Transverse colon (tissue), 4 donors: ENCODE measurements at regions not wholly inside any gene's neighbourhood (a gene's known extent, or its start where the extent isn't known, plus 50 kb on each side); places are given as distances from the start of the nearest gene placed in this dataset.
"Not testable (repeated sequence)": the region's sequence is repeated elsewhere in the genome, so short reads cannot be mapped to it uniquely, and the experiment has no call there.

ENCODE experiments used
- DNase-seq: peaks from one replicate; pipeline ENCODE4 v3.0.0-alpha.2; 2019
- H3K27ac ChIP-seq, 4 donors: fragments of 200-600 bp; sonication (generic); 2 replicates each; pipeline ENCODE4 v1.5.1; 2016 to 2018; ENCODE audit warnings: inconsistent platforms in 4 of 4
- H3K27me3 ChIP-seq: fragments of 200-600 bp; sonication (generic); 2 replicates; pipeline ENCODE4 v1.5.1; 2017; ENCODE audit warnings: inconsistent platforms
- H3K36me3 ChIP-seq, 4 donors: fragments of 200-600 bp; sonication (generic); 2 replicates each; pipeline ENCODE4 v1.5.1; 2017 to 2019; ENCODE audit warnings: inconsistent platforms in 4 of 4
- H3K4me1 ChIP-seq, 4 donors: fragments of 200-600 bp; sonication (generic); 2 replicates each; pipeline ENCODE4 v1.5.1; 2017 to 2020; ENCODE audit warnings: inconsistent platforms in 4 of 4
- H3K4me3 ChIP-seq, 4 donors: fragments of 200-600 bp; sonication (generic); 1 replicate in 1 of 4; 2 replicates in 3 of 4; pipeline versions ENCODE4 v1.5.1 to v1.6.1; 2017 to 2019; ENCODE audit warnings: inconsistent platforms in 4 of 4
- H3K9me3 ChIP-seq, 2 donors: fragments of 200-600 bp; sonication (generic); 2 replicates each; pipeline ENCODE4 v1.5.1; 2017 to 2019; ENCODE audit warnings: inconsistent platforms in 2 of 2
- CTCF ChIP-seq, 5 experiments: fragments of 200-600 bp in 3 of 5; fragments of 450-650 bp in 2 of 5; sonication (generic) in 3 of 5; IDR thresholded peaks; 1 replicate in 2 of 5; 2 replicates in 3 of 5; pipeline ENCODE4 v1.5.1; 2016 to 2017; ENCODE audit warnings: antibody characterized with exemption in 5 of 5, inconsistent platforms in 3 of 5, mild to moderate bottlenecking in 2 of 5, moderate library complexity in 1 of 5
- EP300 ChIP-seq: sonication (generic); formaldehyde crosslinking; IDR thresholded peaks from one replicate; pipeline ENCODE4 v1.6.1; 2017; ENCODE audit warnings: antibody characterized with exemption, low read depth
- POLR2A ChIP-seq: fragments of 450-650 bp; IDR thresholded peaks from one replicate; pipeline ENCODE4 v1.6.1; 2016; ENCODE audit warnings: antibody characterized with exemption, mild to moderate bottlenecking, moderate library complexity
- POLR2AphosphoS5 ChIP-seq, 3 donors: sonication (generic); formaldehyde crosslinking; IDR thresholded peaks; one replicate each; pipeline ENCODE4 v1.6.1; 2016; ENCODE audit warnings: antibody characterized with exemption in 3 of 3
- WGBS, 2 donors: methylation state at CpG; one replicate each; pipeline ENCODE4 v1.1.5; 2018; ENCODE audit warnings: low coverage in 1 of 2; 5-methylcytosine and 5-hydroxymethylcytosine counted together
- in situ Hi-C, 4 donors: fragments of 200-750 bp; cut with MboI; loops; one replicate each; pipeline versions ENCODE4 v1.15.0 to v1.15.1; 2017; ENCODE audit warnings: low sequenced_read_pairs in 3 of 4, low pct_ligation_motif_present in 1 of 4, low pct_unique_long_range_greater_than_20kb in 1 of 4
- intact Hi-C: fragments of 100-400 bp; cut with DNase I; formaldehyde crosslinking; loops from one replicate; pipeline ENCODE4 v1.15.1; 2023; ENCODE audit warnings: low total_unique reads

GRCh38 chr2:100747551-100747950 is 72.4 kb upstream of the NPAS2 start:
- H3K4me1 ChIP-seq = no peaks in the 10 kb centered on the region
- WGBS, 2 donors = 85 to 100% methylated on average over 2 of the region's 2 CpGs
- TF ChIP-seq EP300 (no peak), POLR2A (no peak), CTCF (IDR thresholded peaks at IDR 0.05) (no peak)
- intact Hi-C loops (no loop called here), in situ Hi-C loops (no loop called here)
- no peaks in the 10 kb centered on the region for H3K36me3 ChIP-seq
- DNase-seq = no peak
- H3K9me3 ChIP-seq = no peaks in the 10 kb centered on the region
- H3K27me3 ChIP-seq = no peaks in the 10 kb centered on the region
- H3K27ac ChIP-seq = no peak overlapping the region
- no peak overlapping the region for H3K4me3 ChIP-seq

- intact Hi-C loops (no loop called here), in situ Hi-C loops (no loop called here)
- Histone ChIP-seq H3K4me1 (no peaks in the 10 kb centered on the region), H3K9me3 (no peaks in the 10 kb centered on the region), H3K27ac (no peak overlapping the region), H3K27me3 (no peaks in the 10 kb centered on the region), H3K4me3 (no peak overlapping the region), H3K36me3 (no peaks in the 10 kb centered on the region)
- WGBS, 2 donors = 36 to 85% methylated on average over 2 to 5 of the region's 5 CpGs
- no peak for TF ChIP-seq POLR2AphosphoS5 (IDR thresholded peaks at IDR 0.05)
- no peak for TF ChIP-seq EP300
- no peak for TF ChIP-seq POLR2A
- TF ChIP-seq CTCF (IDR thresholded peaks at IDR 0.05) = no peak
- DNase-seq = no peak
Measured at GRCh38 chr2:100747996-100748615, 71.8 kb upstream of the NPAS2 start.

- Histone ChIP-seq H3K4me1 (peaks cover 0 to under 1% (median 0%) of the 10 kb centered on the region in 4 donors), H3K9me3 (no peaks in the 10 kb centered on the region), H3K27ac (no peak overlapping the region), H3K36me3 (no peaks in the 10 kb centered on the region), H3K27me3 (no peaks in the 10 kb centered on the region), H3K4me3 (no peak overlapping the region)
- no peak for DNase-seq
- no peak for TF ChIP-seq POLR2AphosphoS5 (IDR thresholded peaks at IDR 0.05)
- no peak for TF ChIP-seq POLR2A
- intact Hi-C loops = no loop called here
- in situ Hi-C loops = no loop called here
Measured at GRCh38 chr2:100748673-100749072, 71.3 kb upstream of the NPAS2 start.

GRCh38 chr2:100749771-100750542 is 70.0 kb upstream of the NPAS2 start:
- H3K9me3 ChIP-seq = no peaks in the 10 kb centered on the region
- H3K36me3 ChIP-seq = no peaks in the 10 kb centered on the region
- DNase-seq = no peak
- H3K4me1 ChIP-seq = peaks cover 0 to 5% (median 0%) of the 10 kb centered on the region in 4 donors
- H3K27me3 ChIP-seq = no peaks in the 10 kb centered on the region
- intact Hi-C loops = loop anchor here (10.0 kb wide), 1 partner anchor 75 kb away; the partner anchor contains the start of gene NPAS2
- 78 to 85% methylated on average over 4 of the region's 4 CpGs for WGBS, 2 donors
- in situ Hi-C loops = no loop called here
- no peak overlapping the region for H3K27ac ChIP-seq
- TF ChIP-seq POLR2A (no peak), CTCF (IDR thresholded peaks at IDR 0.05) (no peak), EP300 (no peak), POLR2AphosphoS5 (IDR thresholded peaks at IDR 0.05) (no peak)
- H3K4me3 ChIP-seq = no peak overlapping the region

GRCh38 chr2:100751871-100752625 is 67.9 kb upstream of the NPAS2 start:
- H3K4me3 ChIP-seq, H3K4me1 ChIP-seq, H3K27me3 ChIP-seq, H3K9me3 ChIP-seq, H3K27ac ChIP-seq, H3K36me3 ChIP-seq, DNase-seq, in situ Hi-C loops: not testable (repeated sequence)
- intact Hi-C loops = loop anchor here (10.0 kb wide), 1 partner anchor 73 kb away; the partner anchor contains the start of gene NPAS2
- WGBS, 2 donors = 79 to 84% methylated on average over 4 to 5 of the region's 5 CpGs
